WTC11 (cell line): ENCODE measurements at regions not wholly inside any gene's neighbourhood (a gene's known extent, or its start where the extent isn't known, plus 50 kb on each side); places are given as distances from the start of the nearest gene placed in this dataset.

Experiments used
- ATAC-seq: fragments of 200-7000 bp; cut with Tn5 transposase; 2 replicates; pipeline ENCODE4 v1.10.0; 2021; ENCODE audit warnings: mild to moderate bottlenecking, moderate library complexity
- CTCF ChIA-PET: fragments of 300-600 bp; sonication (Branson Sonifier 250); formaldehyde crosslinking; loops from one replicate; lab custom pipeline; 2021; ENCODE audit warnings: antibody characterized with exemption; lab: Charles Lee
- POLR2A ChIA-PET: fragments of 350-600 bp; sonication (Branson Sonifier 250); formaldehyde crosslinking; loops from one replicate; lab custom pipeline; 2021; ENCODE audit warnings: antibody characterized with exemption; lab: Charles Lee
- DNase-seq: peaks from one replicate; pipeline ENCODE4 v3.0.0; 2021; ENCODE audit warnings: low spot score
- H3K27ac Mint-ChIP-seq: 2 replicates; pipeline ENCODE4 v1.8.0; 2021; ENCODE audit warnings: mixed read lengths
- H3K27me3 Mint-ChIP-seq: 2 replicates; pipeline ENCODE4 v1.8.0; 2021; ENCODE audit warnings: low read depth, mild to moderate bottlenecking, moderate library complexity, mixed read lengths
- H3K36me3 Mint-ChIP-seq: 2 replicates; pipeline ENCODE4 v1.8.0; 2021; ENCODE audit warnings: mixed read lengths
- H3K4me1 Mint-ChIP-seq: 2 replicates; pipeline ENCODE4 v1.8.0; 2022; ENCODE audit warnings: mixed read lengths
- H3K4me3 Mint-ChIP-seq: 2 replicates; pipeline ENCODE4 v1.8.0; 2021; ENCODE audit warnings: mild to moderate bottlenecking, moderate library complexity, mixed read lengths
- H3K9me3 Mint-ChIP-seq: 2 replicates; pipeline ENCODE4 v1.8.0; 2021; ENCODE audit warnings: mixed read lengths
- ATF1 ChIP-seq: sonication (generic); formaldehyde crosslinking; IDR thresholded peaks from 2 replicates; pipeline ENCODE4 v1.8.1; 2023; ENCODE audit warnings: mild to moderate bottlenecking, moderate library complexity, missing genetic modification reagents
- ELF4 ChIP-seq: sonication (generic); formaldehyde crosslinking; IDR thresholded peaks from 2 replicates; pipeline ENCODE4 v1.8.1; 2022; ENCODE audit warnings: low read depth, mild to moderate bottlenecking, moderate library complexity, missing genetic modification reagents
- FOXP1 ChIP-seq: sonication (generic); formaldehyde crosslinking; IDR thresholded peaks from 2 replicates; pipeline ENCODE4 v1.8.0; 2022; ENCODE audit warnings: missing genetic modification reagents, mild to moderate bottlenecking, moderate library complexity, borderline replicate concordance
- JAZF1 ChIP-seq: fragments of 250-450 bp; sonication (Bioruptor Pico); IDR thresholded peaks from 2 replicates; pipeline ENCODE4 v1.9.0; 2021; ENCODE audit warnings: moderate library complexity, mild to moderate bottlenecking, inconsistent platforms
- MXD4 ChIP-seq: fragments of 250-450 bp; sonication (Bioruptor Pico); IDR thresholded peaks from 2 replicates; pipeline ENCODE4 v1.8.0; 2021; ENCODE audit warnings: mild to moderate bottlenecking, moderate library complexity, borderline replicate concordance
- MYBL2 ChIP-seq: sonication (generic); formaldehyde crosslinking; IDR thresholded peaks from 2 replicates; pipeline ENCODE4 v1.8.1; 2023; ENCODE audit warnings: mild to moderate bottlenecking, moderate library complexity, missing genetic modification reagents
- NFATC4 ChIP-seq: fragments of 250-450 bp; sonication (Bioruptor Pico); IDR thresholded peaks from 2 replicates; pipeline ENCODE4 v1.9.0; 2021; ENCODE audit warnings: mild to moderate bottlenecking
- RORB ChIP-seq: fragments of 250-450 bp; sonication (Bioruptor Pico); IDR thresholded peaks from 2 replicates; pipeline ENCODE4 v1.9.0; 2021; ENCODE audit warnings: mild to moderate bottlenecking
- SMAD4 ChIP-seq: sonication (generic); formaldehyde crosslinking; IDR thresholded peaks from 2 replicates; pipeline ENCODE4 v1.8.0; 2022; ENCODE audit warnings: mild to moderate bottlenecking, missing genetic modification reagents
- SOX15 ChIP-seq: fragments of 250-450 bp; sonication (Bioruptor Pico); IDR thresholded peaks from 2 replicates; pipeline ENCODE4 v1.9.0; 2021; ENCODE audit warnings: mild to moderate bottlenecking
- TCF7 ChIP-seq: sonication (generic); formaldehyde crosslinking; IDR thresholded peaks from 2 replicates; pipeline ENCODE4 v1.8.0; 2022; ENCODE audit warnings: mild to moderate bottlenecking, low read depth, missing genetic modification reagents, moderate library complexity
- TEAD4 ChIP-seq: sonication (generic); formaldehyde crosslinking; IDR thresholded peaks from 2 replicates; pipeline ENCODE4 v1.8.0; 2022; ENCODE audit warnings: mild to moderate bottlenecking, missing genetic modification reagents
- ZNF232 ChIP-seq: sonication (generic); formaldehyde crosslinking; IDR thresholded peaks from 2 replicates; pipeline ENCODE4 v1.8.0; 2022; ENCODE audit warnings: mild to moderate bottlenecking, missing genetic modification reagents
- TF ChIP-seq, protein P1 (sequence below): sonication (generic); formaldehyde crosslinking; IDR thresholded peaks from 2 replicates; pipeline ENCODE4 v1.8.0; 2023; ENCODE audit warnings: missing genetic modification reagents, mild to moderate bottlenecking, borderline replicate concordance
- TF ChIP-seq, protein P2 (sequence below): sonication (generic); formaldehyde crosslinking; IDR thresholded peaks from 2 replicates; pipeline ENCODE4 v1.8.1; 2022; ENCODE audit warnings: low read depth, mild to moderate bottlenecking, moderate library complexity, missing genetic modification reagents, borderline replicate concordance
- TF ChIP-seq, protein P3 (sequence below): fragments of 250-450 bp; sonication (Bioruptor Pico); IDR thresholded peaks from 2 replicates; pipeline ENCODE4 v1.9.0; 2021; ENCODE audit warnings: mild to moderate bottlenecking
- TF ChIP-seq, protein P4 (sequence below): fragments of 250-450 bp; sonication (Bioruptor Pico); IDR thresholded peaks from 2 replicates; pipeline ENCODE4 v1.9.0; 2021; ENCODE audit warnings: mild to moderate bottlenecking
- TF ChIP-seq, protein P5 (sequence below): sonication (generic); formaldehyde crosslinking; IDR thresholded peaks from 2 replicates; pipeline ENCODE4 v1.8.1; 2022; ENCODE audit warnings: mild to moderate bottlenecking, missing genetic modification reagents, moderate library complexity, borderline replicate concordance
- TF ChIP-seq, protein P6 (sequence below): sonication (generic); formaldehyde crosslinking; IDR thresholded peaks from 2 replicates; pipeline ENCODE4 v1.8.0; 2022; ENCODE audit warnings: mild to moderate bottlenecking, missing genetic modification reagents

DNA sequence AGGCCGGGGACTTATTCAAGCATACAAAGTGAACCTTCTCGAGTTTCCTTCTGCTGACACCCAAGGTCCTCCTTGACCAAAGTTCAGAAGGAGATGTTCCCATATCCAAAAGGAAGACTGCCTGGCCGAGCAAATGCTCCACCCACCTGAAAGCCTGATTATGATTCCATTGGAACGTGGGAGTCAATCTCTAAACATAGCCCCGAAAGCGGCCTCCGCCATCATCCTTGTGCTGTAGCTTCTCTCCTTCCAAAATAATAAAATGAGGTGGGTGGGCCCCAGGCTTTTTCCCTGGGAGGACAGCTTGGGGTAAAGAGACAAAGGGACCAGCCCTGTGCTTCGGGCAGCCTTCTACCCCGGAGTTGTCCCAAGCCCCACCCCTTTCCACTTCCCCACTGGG is 355.6 kb upstream of the SLC30A5 start:
- H3K27me3 Mint-ChIP-seq: no peaks in the 10 kb centered on the region
- ATAC-seq: no peak
- TF ChIP-seq TEAD4 (CRISPR knock-in tag): no peak
- TF ChIP-seq, all 79 proteins: peak for 0
- no peaks in the 10 kb centered on the region for H3K36me3 Mint-ChIP-seq
- no peaks in the 10 kb centered on the region for H3K4me1 Mint-ChIP-seq
- ChIA-PET CTCF (no interaction called here), POLR2A (no interaction called here)
- H3K27ac Mint-ChIP-seq: no peak overlapping the region
- DNase-seq: no peak
- H3K9me3 Mint-ChIP-seq: no peaks in the 10 kb centered on the region; the same call in 1 of the 2 replicates
- H3K4me3 Mint-ChIP-seq: no peak overlapping the region

DNA sequence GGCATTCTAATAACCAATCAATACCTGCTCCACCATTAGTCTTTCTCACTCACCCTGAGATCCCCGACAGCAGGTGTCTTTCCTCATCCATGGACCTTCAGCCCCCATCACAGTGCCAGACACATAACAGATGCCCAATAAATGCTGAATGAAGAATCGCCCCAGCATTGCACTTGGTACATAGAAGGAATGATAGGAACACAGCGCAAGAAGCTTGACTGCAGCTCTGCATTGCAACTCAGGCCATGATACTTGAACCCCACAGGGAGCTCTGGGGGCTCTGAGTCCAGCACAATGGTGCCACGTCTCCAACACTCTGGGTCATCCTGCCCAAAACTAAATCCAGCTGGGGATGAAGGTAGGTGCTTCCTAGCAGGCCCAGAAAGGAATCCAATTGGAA is 355.0 kb upstream of the SLC30A5 start:
- Mint-ChIP-seq H3K9me3 (peaks cover 3% of the 10 kb centered on the region; the same call in 1 of the 2 replicates), H3K4me3 (no peak overlapping the region), H3K27me3 (no peaks in the 10 kb centered on the region), H3K36me3 (no peaks in the 10 kb centered on the region), H3K27ac (no peak overlapping the region), H3K4me1 (no peaks in the 10 kb centered on the region)
- TF ChIP-seq, protein P1, sequence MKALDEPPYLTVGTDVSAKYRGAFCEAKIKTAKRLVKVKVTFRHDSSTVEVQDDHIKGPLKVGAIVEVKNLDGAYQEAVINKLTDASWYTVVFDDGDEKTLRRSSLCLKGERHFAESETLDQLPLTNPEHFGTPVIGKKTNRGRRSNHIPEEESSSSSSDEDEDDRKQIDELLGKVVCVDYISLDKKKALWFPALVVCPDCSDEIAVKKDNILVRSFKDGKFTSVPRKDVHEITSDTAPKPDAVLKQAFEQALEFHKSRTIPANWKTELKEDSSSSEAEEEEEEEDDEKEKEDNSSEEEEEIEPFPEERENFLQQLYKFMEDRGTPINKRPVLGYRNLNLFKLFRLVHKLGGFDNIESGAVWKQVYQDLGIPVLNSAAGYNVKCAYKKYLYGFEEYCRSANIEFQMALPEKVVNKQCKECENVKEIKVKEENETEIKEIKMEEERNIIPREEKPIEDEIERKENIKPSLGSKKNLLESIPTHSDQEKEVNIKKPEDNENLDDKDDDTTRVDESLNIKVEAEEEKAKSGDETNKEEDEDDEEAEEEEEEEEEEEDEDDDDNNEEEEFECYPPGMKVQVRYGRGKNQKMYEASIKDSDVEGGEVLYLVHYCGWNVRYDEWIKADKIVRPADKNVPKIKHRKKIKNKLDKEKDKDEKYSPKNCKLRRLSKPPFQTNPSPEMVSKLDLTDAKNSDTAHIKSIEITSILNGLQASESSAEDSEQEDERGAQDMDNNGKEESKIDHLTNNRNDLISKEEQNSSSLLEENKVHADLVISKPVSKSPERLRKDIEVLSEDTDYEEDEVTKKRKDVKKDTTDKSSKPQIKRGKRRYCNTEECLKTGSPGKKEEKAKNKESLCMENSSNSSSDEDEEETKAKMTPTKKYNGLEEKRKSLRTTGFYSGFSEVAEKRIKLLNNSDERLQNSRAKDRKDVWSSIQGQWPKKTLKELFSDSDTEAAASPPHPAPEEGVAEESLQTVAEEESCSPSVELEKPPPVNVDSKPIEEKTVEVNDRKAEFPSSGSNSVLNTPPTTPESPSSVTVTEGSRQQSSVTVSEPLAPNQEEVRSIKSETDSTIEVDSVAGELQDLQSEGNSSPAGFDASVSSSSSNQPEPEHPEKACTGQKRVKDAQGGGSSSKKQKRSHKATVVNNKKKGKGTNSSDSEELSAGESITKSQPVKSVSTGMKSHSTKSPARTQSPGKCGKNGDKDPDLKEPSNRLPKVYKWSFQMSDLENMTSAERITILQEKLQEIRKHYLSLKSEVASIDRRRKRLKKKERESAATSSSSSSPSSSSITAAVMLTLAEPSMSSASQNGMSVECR (CRISPR knock-in tag): no peak
- TF ChIP-seq ELF4 (no peak), MXD4 (no peak), RORB (CRISPR knock-in tag) (no peak), MYBL2 (no peak), NFATC4 (CRISPR knock-in tag) (no peak), JAZF1 (no peak), ZNF232 (no peak), ATF1 (CRISPR knock-in tag) (no peak), FOXP1 (CRISPR knock-in tag) (no peak)
- TF ChIP-seq, protein P2, sequence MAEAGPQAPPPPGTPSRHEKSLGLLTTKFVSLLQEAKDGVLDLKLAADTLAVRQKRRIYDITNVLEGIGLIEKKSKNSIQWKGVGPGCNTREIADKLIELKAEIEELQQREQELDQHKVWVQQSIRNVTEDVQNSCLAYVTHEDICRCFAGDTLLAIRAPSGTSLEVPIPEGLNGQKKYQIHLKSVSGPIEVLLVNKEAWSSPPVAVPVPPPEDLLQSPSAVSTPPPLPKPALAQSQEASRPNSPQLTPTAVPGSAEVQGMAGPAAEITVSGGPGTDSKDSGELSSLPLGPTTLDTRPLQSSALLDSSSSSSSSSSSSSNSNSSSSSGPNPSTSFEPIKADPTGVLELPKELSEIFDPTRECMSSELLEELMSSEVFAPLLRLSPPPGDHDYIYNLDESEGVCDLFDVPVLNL (CRISPR knock-in tag): no peak
- TF ChIP-seq, protein P3, sequence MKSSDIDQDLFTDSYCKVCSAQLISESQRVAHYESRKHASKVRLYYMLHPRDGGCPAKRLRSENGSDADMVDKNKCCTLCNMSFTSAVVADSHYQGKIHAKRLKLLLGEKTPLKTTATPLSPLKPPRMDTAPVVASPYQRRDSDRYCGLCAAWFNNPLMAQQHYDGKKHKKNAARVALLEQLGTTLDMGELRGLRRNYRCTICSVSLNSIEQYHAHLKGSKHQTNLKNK (CRISPR knock-in tag): no peak
- DNase-seq (no peak), ATAC-seq (no peak)
- POLR2A ChIA-PET: no interaction called here
- CTCF ChIA-PET: no interaction called here

DNA sequence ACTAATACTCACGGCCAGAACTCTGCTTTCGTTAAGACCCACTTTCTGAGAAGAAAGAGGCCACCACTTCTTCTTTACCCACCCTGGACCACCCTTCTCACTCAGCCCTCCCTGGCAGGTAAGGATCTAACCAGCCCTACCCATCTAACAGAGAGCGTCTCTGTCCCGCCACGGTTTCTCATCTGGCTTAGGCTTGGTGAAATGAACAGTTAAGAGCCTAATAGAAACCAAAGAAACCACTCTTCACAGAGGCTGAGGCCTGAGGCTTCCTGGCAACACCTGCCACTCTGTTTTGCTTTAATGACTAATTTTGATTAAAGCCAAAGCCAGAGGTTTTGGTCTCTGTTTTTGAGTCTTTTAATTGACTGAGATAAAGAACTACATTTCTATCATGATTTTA is 354.1 kb upstream of the SLC30A5 start:
- DNase-seq (no peak), ATAC-seq (no peak)
- H3K9me3 Mint-ChIP-seq: peaks cover 3% of the 10 kb centered on the region; the same call in 1 of the 2 replicates
- H3K4me3 Mint-ChIP-seq: no peak overlapping the region
- H3K4me1 Mint-ChIP-seq: no peaks in the 10 kb centered on the region
- ChIA-PET POLR2A (no interaction called here), CTCF (no interaction called here)
- H3K36me3 Mint-ChIP-seq: no peaks in the 10 kb centered on the region
- no peak overlapping the region for H3K27ac Mint-ChIP-seq
- H3K27me3 Mint-ChIP-seq: no peaks in the 10 kb centered on the region
- TF ChIP-seq ATF1 (CRISPR knock-in tag): no peak
- TF ChIP-seq, protein P4, sequence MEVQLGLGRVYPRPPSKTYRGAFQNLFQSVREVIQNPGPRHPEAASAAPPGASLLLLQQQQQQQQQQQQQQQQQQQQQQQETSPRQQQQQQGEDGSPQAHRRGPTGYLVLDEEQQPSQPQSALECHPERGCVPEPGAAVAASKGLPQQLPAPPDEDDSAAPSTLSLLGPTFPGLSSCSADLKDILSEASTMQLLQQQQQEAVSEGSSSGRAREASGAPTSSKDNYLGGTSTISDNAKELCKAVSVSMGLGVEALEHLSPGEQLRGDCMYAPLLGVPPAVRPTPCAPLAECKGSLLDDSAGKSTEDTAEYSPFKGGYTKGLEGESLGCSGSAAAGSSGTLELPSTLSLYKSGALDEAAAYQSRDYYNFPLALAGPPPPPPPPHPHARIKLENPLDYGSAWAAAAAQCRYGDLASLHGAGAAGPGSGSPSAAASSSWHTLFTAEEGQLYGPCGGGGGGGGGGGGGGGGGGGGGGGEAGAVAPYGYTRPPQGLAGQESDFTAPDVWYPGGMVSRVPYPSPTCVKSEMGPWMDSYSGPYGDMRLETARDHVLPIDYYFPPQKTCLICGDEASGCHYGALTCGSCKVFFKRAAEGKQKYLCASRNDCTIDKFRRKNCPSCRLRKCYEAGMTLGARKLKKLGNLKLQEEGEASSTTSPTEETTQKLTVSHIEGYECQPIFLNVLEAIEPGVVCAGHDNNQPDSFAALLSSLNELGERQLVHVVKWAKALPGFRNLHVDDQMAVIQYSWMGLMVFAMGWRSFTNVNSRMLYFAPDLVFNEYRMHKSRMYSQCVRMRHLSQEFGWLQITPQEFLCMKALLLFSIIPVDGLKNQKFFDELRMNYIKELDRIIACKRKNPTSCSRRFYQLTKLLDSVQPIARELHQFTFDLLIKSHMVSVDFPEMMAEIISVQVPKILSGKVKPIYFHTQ (CRISPR knock-in tag): no peak
- TF ChIP-seq, protein P1 (CRISPR knock-in tag): no peak
- TF ChIP-seq, protein P5, sequence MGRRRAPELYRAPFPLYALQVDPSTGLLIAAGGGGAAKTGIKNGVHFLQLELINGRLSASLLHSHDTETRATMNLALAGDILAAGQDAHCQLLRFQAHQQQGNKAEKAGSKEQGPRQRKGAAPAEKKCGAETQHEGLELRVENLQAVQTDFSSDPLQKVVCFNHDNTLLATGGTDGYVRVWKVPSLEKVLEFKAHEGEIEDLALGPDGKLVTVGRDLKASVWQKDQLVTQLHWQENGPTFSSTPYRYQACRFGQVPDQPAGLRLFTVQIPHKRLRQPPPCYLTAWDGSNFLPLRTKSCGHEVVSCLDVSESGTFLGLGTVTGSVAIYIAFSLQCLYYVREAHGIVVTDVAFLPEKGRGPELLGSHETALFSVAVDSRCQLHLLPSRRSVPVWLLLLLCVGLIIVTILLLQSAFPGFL (CRISPR knock-in tag): no peak
- no peak for TF ChIP-seq SOX15
- TF ChIP-seq, protein P6, sequence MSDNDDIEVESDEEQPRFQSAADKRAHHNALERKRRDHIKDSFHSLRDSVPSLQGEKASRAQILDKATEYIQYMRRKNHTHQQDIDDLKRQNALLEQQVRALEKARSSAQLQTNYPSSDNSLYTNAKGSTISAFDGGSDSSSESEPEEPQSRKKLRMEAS: no peak
- no peak for TF ChIP-seq TCF7
- TF ChIP-seq SMAD4 (CRISPR knock-in tag): no peak
